Stimulated activated CD8-positive, alpha-beta memory T cell treated with anti-CD3 and anti-CD28 coated beads, Interleukin-4, amount 100 ng/mL, for 4 hours (primary cell): ENCODE measurements at regions not wholly inside any gene's neighbourhood (a gene's known extent, or its start where the extent isn't known, plus 50 kb on each side); places are given as distances from the start of the nearest gene placed in this dataset.

Experiments used
- DNase-seq, 2 donors: peaks; one replicate each; pipeline ENCODE4 v3.0.0-alpha.2; 2020; ENCODE audit warnings: low read depth in 2 of 2, low spot score in 1 of 2

DNA sequence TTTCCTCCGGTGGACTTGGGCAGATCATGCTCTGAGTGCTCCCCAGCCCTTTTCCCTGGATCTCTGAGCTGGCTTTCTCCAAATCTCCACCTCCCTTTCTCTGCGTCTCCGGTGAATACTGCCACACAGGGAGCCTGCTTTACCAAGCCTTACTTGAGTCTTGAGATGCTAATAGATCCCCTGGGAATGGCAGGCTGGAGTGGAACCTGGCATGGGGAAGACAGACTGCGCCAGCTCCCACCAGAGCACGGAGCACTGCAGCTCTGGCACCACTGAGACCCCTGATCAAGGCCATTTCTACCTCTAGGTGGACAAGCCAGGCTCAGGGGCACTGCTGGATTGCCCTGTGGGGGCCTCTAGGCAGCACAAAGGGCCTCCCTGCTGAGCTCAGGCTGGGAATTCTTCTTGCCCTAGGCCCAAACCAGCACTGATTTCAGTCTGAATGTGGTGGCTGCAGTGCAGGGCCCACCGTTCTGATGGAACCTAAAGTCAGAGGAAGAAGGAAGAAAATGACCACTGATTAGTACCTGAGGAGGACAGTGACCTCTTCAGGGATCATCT, 74.3 kb upstream of the CRHR1 start:
- no peak for DNase-seq

DNA sequence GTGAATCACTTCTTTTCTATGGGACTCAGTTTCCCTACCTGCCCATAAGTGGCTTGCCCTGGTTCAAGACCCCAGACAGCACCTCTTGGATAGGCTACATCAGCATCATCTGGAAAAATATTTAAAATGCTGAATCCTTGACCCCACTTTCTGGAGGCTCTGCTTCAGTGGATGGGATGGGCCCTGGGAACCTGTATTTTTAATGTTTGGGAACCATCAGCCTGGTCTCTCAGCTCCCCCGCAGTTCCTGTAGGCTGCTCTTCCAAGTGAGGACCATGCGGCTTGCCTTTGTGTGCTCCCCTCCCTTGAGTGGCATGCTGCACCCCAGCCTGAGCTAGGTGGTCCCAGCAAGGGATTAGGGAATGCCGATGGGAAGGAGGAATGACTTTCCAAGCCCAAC, 68.3 kb upstream of the CRHR1 start:
- DNase-seq: no peak

DNA sequence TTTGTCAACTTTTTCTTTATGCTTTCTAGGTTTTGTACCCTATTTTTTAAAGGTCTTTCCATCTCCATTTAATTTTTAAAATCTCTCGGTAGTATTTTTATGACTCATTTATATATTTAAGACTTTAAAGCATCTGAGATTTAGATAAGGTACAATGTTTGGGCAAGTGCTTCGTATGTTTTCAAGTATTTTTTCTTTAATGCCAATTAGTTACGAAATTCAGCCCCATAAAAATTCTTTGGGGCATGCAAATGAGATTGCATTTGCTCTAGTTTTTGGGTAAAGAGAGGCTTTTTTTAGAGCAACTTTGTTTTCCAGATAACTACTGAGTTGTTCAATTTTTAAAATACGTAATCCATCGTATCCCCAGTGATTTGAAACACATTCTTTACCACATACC, 65.3 kb upstream of the CRHR1 start:
- DNase-seq: no peak

DNA sequence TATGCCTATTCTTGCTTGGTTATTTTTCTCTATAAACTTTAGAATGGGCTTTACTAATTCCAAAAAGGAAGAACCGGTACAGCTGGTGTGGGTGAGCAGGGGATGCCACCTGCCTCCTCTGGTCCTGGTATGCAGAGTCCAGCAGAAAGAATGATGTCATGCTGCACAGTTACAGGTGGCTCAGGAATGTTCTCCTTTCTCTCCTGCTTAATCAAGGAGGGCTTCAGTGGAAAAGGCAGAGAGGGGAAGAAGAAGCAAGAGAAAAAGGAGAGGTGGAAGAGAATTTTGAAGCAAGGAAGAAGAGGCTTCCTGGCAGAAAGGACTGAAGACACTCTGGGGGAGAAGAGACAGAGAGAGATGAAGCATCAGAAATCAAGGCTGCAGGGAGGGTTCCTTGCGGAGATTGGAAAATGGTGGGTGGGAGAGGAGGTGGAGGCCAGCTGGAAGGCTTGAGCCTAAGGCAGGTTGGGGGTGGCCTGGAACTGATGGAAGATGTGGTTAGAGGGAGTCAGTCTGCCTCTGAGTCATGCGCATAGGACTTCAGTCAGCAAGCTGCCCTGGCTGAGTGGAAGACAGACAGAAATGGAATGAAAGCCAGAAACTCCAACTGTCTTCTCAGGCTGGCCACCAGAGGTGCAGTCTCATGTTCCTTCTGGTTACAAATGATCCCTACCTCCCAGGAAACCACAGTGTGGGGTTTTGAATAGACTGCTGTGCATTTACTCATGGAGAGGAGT, 64.6 kb upstream of the CRHR1 start:
- no peak for DNase-seq

DNA sequence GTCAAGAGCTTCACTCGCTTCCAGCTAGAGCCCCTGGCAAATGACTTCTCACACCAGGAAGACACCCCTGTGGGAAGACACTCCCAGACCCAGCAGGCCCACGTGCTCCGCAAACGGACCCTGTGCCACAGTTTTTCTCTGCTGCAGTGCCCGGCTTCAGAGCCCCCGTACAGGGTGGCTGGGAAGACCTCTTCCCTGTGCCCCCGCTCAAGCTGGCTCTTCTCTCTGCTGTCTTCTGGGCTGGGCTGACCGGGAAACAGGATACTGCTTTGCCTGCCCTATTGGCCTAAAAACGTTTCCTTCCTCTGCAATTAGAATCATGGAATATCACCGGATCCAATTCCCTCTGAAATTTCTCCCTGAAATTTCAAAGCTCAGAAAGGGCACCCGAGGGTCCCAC, 63.7 kb upstream of the CRHR1 start:
- DNase-seq: no peak

DNA sequence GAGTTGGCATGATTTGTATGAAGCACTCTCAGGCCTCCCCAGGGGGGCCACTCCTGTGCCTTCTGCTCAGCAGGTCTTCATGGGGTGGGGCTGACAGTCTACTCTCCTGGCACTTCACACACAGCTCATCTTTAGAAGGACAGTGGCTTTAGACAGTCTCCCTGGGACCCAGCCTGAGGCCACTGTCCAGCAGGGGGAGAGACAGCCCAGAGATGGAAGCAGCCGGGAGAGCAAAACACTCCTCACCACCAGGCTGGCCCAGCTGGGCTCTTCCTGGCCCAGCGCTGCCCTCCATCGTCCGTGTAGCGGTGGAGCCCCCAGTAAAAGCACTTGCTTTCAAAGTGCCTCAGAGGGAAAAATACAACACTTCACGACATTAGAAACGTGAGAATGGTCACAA, 62.0 kb upstream of the CRHR1 start:
- no peak for DNase-seq

DNA sequence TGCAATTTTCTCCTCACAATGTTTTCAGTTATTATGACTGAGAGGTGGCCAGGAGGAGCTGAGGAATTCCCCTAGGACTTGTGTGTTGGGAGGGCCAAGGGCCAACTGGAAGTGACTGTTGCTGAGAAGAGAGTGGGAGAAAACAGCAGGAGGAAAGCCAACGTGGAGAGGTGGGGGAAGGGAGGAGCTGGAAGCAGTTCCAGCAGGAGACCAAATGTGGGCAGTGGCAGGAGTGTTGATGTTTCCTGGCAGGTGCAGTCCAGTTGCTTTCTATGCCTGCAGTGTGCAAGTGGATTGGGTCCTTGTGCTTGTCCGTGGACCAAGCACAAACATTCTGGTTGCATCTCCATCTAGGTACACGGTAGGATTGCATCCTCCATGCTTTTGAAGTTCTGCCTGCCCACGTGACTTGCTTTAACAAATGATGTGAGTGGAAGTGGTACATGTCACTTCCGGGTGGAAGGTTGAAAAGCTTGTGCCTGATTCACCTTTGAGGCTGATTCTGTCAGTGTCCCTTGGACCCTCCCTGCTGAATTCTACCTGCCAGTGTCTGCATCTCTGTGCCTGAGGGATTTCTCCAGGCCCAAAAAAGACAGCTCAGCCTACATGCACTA, 54.7 kb upstream of the CRHR1 start:
- DNase-seq: no peak

DNA sequence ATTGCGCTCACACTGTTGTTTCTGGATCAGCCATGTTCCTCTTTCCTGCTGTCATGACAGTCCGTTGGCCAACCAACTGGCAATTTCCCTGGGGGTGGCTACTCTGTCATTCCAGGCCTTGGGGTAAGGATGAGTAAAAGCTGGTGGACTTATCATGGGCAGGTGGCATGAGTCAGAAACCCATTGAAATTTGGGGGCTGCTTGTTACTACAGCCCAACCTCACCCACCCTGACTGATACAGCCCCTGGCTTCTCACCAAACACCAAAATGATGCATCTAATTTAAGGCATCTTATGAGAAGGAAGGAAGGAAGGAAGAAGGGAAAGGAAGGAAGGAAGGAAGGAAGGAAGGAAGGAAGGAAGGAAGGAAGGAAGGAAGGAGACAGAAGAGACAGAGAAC, 53.9 kb upstream of the CRHR1 start:
- DNase-seq: no peak

DNA sequence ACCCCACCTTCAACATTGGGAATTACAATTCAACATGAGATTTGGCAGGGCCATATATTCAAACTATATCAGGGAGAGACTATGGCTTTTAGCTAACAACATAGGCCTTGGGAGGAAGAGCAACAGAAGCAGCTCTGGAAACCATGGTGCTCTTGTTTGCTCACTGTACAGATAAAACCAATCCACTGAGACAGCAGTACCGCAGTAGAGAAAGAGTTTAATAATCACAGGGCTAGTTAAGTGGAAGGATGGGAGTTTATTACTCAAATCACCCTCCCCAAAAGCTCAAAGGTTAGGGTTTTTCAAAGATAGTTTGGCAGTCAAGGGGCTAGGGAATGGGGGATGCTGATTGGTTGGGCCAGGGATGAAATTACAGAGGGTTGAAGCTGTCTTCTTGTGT, 52.7 kb upstream of the CRHR1 start:
- DNase-seq: no peak

DNA sequence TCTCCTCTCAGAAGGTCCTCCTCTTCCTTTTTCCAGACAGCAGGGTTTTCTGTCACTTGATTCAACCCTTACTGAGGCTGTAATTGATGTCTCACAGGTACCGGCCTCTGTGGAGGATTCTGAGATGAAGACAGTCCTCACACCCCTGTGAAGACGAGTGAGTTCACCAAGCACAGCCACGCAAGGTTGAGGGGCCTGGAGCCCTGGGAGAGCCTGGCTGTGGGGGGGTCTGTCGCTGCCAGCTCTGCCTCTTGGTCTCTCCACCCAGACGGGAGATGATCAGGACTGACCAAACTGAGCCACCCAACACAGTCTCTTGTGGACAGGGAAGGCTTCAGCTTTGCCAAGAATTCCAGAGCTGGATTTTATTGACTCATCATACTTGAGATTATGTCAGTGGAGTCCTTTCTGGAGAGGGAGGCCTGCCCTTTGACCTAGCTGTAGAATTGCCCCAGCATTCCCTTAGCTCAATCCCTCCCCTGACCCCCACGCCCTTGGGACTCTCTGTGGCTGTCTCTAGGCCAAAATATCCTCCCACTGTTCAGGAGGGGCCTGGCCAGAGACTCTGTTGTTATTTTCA, 51.1 kb upstream of the CRHR1 start:
- no peak for DNase-seq

DNA sequence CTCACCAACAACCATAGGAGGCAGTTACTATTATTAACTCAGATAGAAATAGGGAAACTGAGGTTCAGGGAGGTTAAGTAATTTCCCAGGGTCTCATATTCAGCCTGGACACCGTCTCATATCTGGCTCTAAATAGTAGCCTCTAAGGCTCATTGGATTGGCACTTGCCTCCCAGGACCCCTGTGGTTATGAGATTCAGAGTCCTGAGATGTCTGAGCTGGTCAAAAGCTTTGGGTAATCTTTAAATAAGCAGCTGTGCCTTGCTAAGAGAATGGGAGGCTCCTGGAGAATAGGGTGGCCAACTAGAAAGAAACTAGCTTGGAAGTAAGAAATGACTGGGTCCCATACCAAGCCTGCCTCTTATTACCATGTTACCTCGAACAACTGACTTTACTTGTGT, 50.3 kb upstream of the CRHR1 start:
- no peak for DNase-seq
